H9 (cell line): ENCODE measurements at regions not wholly inside any gene's neighbourhood (a gene's known extent, or its start where the extent isn't known, plus 50 kb on each side); places are given as distances from the start of the nearest gene placed in this dataset.

ENCODE experiments used
- DNase-seq: peaks from one replicate; pipeline ENCODE4 v3.0.0-alpha.2; 2017
- H2AFZ ChIP-seq: one replicate; pipeline ENCODE4 v1.6.1; 2013; ENCODE audit warnings: mild to moderate bottlenecking, low read length, control low read depth, moderate library complexity
- H2AK5ac ChIP-seq: 2 replicates; pipeline ENCODE4 v1.6.1; 2013; ENCODE audit warnings: low read length, control low read depth, mixed read lengths; ENCODE audit not compliant: insufficient read length
- H2BK120ac ChIP-seq: one replicate; pipeline ENCODE4 v1.6.1; 2013; ENCODE audit warnings: low read depth, mild to moderate bottlenecking, low read length, control low read depth, inconsistent platforms; ENCODE audit not compliant: poor library complexity, severe bottlenecking
- H2BK12ac ChIP-seq: 2 replicates; pipeline ENCODE4 v1.6.1; 2013; ENCODE audit warnings: low read length, control low read depth, mixed read lengths, low read depth; ENCODE audit not compliant: insufficient read length
- H2BK15ac ChIP-seq: 2 replicates; pipeline ENCODE4 v1.6.1; 2013; ENCODE audit warnings: low read depth, low read length, control low read depth
- H2BK20ac ChIP-seq: one replicate; pipeline ENCODE4 v1.6.1; 2013; ENCODE audit warnings: low read depth, mild to moderate bottlenecking, low read length, control low read depth, inconsistent platforms; ENCODE audit not compliant: poor library complexity, severe bottlenecking
- H2BK5ac ChIP-seq: 2 replicates; pipeline ENCODE4 v1.6.1; 2013; ENCODE audit warnings: low read length, control low read depth, mixed read lengths; ENCODE audit not compliant: insufficient read length
- H3K14ac ChIP-seq: 2 replicates; pipeline ENCODE4 v1.6.1; 2013; ENCODE audit warnings: low read length, control low read depth; ENCODE audit not compliant: insufficient read depth
- H3K18ac ChIP-seq: 2 replicates; pipeline ENCODE4 v1.6.1; 2013; ENCODE audit warnings: low read depth, mild to moderate bottlenecking, mixed read lengths, low read length, control low read depth; ENCODE audit not compliant: insufficient read length
- H3K23ac ChIP-seq: 2 replicates; pipeline ENCODE4 v1.6.1; 2013; ENCODE audit warnings: low read length, control low read depth, mixed read lengths, low read depth; ENCODE audit not compliant: insufficient read length
- H3K23me2 ChIP-seq: 2 replicates; pipeline ENCODE4 v1.6.1; 2013; ENCODE audit warnings: low read depth, mild to moderate bottlenecking, mixed read lengths, low read length, control low read depth; ENCODE audit not compliant: insufficient read length, poor library complexity, severe bottlenecking
- H3K27ac ChIP-seq: 2 replicates; pipeline ENCODE4 v1.5.1; 2013; ENCODE audit warnings: low read length, control low read depth, mixed read lengths, low read depth; ENCODE audit not compliant: insufficient read length
- H3K27me3 ChIP-seq: 2 replicates; pipeline ENCODE4 v1.6.1; 2013; ENCODE audit warnings: low read length, control low read depth, inconsistent platforms; ENCODE audit not compliant: insufficient read depth
- H3K4ac ChIP-seq: 2 replicates; pipeline ENCODE4 v1.6.1; 2013; ENCODE audit warnings: low read depth, mild to moderate bottlenecking, control low read depth, inconsistent platforms, low read length, moderate library complexity
- H3K4me1 ChIP-seq: 2 replicates; pipeline ENCODE4 v1.6.1; 2013; ENCODE audit warnings: low read length, control low read depth, inconsistent platforms; ENCODE audit not compliant: insufficient read depth
- H3K4me2 ChIP-seq: 2 replicates; pipeline ENCODE4 v1.6.1; 2013; ENCODE audit warnings: low read length, control low read depth, mixed read lengths; ENCODE audit not compliant: insufficient read length, insufficient read depth
- H3K56ac ChIP-seq: 2 replicates; pipeline ENCODE4 v1.6.1; 2013; ENCODE audit warnings: low read depth, mild to moderate bottlenecking, mixed read lengths, low read length, control low read depth; ENCODE audit not compliant: insufficient read length
- H3K79me1 ChIP-seq: 2 replicates; pipeline ENCODE4 v1.6.1; 2013; ENCODE audit warnings: low read depth, mild to moderate bottlenecking, moderate library complexity, low read length, control low read depth, inconsistent platforms; ENCODE audit not compliant: insufficient read depth, poor library complexity, severe bottlenecking
- H3K79me2 ChIP-seq: 2 replicates; pipeline ENCODE4 v1.6.1; 2013; ENCODE audit warnings: low read length, control low read depth, inconsistent platforms; ENCODE audit not compliant: insufficient read depth
- H3K9ac ChIP-seq: 2 replicates; pipeline ENCODE4 v1.6.1; 2013; ENCODE audit warnings: low read length, control low read depth, mixed read lengths; ENCODE audit not compliant: insufficient read length; ENCODE audit errors: extremely low read depth
- H3K9me3 ChIP-seq: one replicate; pipeline ENCODE4 v1.6.1; 2013; ENCODE audit warnings: low read depth, low read length, inconsistent platforms; ENCODE audit not compliant: control insufficient read depth
- H3T11ph ChIP-seq: one replicate; pipeline ENCODE4 v1.6.1; 2013; ENCODE audit warnings: mild to moderate bottlenecking, low read length, control low read depth, inconsistent platforms
- H4K20me1 ChIP-seq: one replicate; pipeline ENCODE4 v1.6.1; 2013; ENCODE audit not compliant: control insufficient read depth, insufficient read length, insufficient read depth
- H4K5ac ChIP-seq: 2 replicates; pipeline ENCODE4 v1.6.1; 2013; ENCODE audit warnings: low read depth, mild to moderate bottlenecking, mixed read lengths, low read length, control low read depth; ENCODE audit not compliant: insufficient read length
- H4K8ac ChIP-seq: replicated peaks from 2 replicates; pipeline ENCODE4 v1.6.1; 2013; ENCODE audit warnings: low read length, control low read depth, mixed read lengths, low read depth; ENCODE audit not compliant: insufficient read length
- H4K91ac ChIP-seq: 2 replicates; pipeline ENCODE4 v1.6.1; 2013; ENCODE audit warnings: low read depth, mild to moderate bottlenecking, moderate library complexity, mixed read lengths, low read length, control low read depth; ENCODE audit not compliant: insufficient read length
- H3K27ac Mint-ChIP-seq, 3 experiments: 2 replicates in 2 of 3; 3 replicates in 1 of 3; pipeline ENCODE4 v1.8.0; 2020 to 2021; ENCODE audit warnings: mixed read lengths in 3 of 3, mild to moderate bottlenecking in 1 of 3, moderate library complexity in 1 of 3
- H3K27me3 Mint-ChIP-seq: 2 replicates; pipeline ENCODE4 v1.8.0; 2021; ENCODE audit warnings: low read depth, mild to moderate bottlenecking, moderate library complexity, mixed read lengths
- H3K36me3 Mint-ChIP-seq, 3 experiments: 2 replicates in 2 of 3; 3 replicates in 1 of 3; pipeline ENCODE4 v1.8.0; 2020 to 2021; ENCODE audit warnings: low read depth in 3 of 3, mixed read lengths in 3 of 3; ENCODE audit not compliant: insufficient read depth in 1 of 3
- H3K4me1 Mint-ChIP-seq, 2 experiments: 2 replicates each; pipeline ENCODE4 v1.8.0; 2020; ENCODE audit warnings: mixed read lengths in 2 of 2
- H3K4me3 Mint-ChIP-seq, 2 experiments: 2 replicates in 1 of 2; 3 replicates in 1 of 2; pipeline ENCODE4 v1.8.0; 2020 to 2021; ENCODE audit warnings: mild to moderate bottlenecking in 2 of 2, mixed read lengths in 2 of 2, moderate library complexity in 1 of 2
- H3K9me3 Mint-ChIP-seq, 2 experiments: 2 replicates in 1 of 2; 3 replicates in 1 of 2; pipeline ENCODE4 v1.8.0; 2020; ENCODE audit warnings: mild to moderate bottlenecking in 2 of 2, mixed read lengths in 2 of 2, moderate library complexity in 1 of 2
- WGBS: extraction: QIAGEN DNeasy Blood & Tissue Kit; methylation state at CpG from one replicate; pipeline ENCODE4 v1.1.7; 2013; ENCODE audit warnings: missing lambda C conversion rate, low lambda C conversion rate, mixed read lengths; ENCODE audit not compliant: insufficient read length; ENCODE audit errors: extremely low coverage; 5-methylcytosine and 5-hydroxymethylcytosine counted together
- TF ChIP-seq, protein P1 (sequence below): fragments of 200-600 bp; sonication (generic); conservative IDR thresholded peaks from 3 replicates; pipeline ENCODE4 v1.8.0; 2021; ENCODE audit warnings: antibody characterized with exemption, mild to moderate bottlenecking

DNA sequence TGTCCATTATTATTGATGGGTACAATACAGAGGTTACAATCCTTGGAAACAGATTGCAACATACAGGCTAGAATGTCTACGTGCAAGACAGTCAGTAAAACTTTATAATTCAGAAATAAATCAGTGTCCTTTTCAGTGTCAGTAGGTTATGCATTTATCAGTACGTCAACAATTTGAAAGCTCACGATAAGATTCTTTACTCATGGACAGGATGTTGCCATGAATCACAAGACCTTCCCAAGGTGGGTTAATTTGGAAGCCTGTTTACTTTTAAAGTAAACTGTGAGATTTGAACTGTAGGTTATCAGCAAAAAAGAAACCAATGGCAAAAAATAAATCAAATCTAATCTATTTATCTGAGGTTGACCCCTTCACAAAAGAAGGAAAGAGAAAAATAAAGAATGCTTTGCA, 243.9 kb upstream of the AGTR1 start:
- Histone ChIP-seq H3K27ac (no peak overlapping the region), H4K8ac (no peak overlapping the region), H3K4ac (no peak overlapping the region), H4K20me1 (no peaks in the 10 kb centered on the region), H3K27me3 (no peaks in the 10 kb centered on the region), H2AK5ac (no peak overlapping the region), H2BK15ac (no peak overlapping the region), H3K9me3 (peaks cover 2% of the 10 kb centered on the region), H3K9ac (no peak overlapping the region), H4K5ac (no peak overlapping the region), H3K14ac (no peak overlapping the region), H3K4me1 (no peaks in the 10 kb centered on the region), H3K23ac (no peak overlapping the region), H3K23me2 (no peaks in the 10 kb centered on the region), H2BK120ac (no peak overlapping the region), H2BK12ac (no peak overlapping the region), H3K18ac (no peak overlapping the region), H3K79me2 (no peaks in the 10 kb centered on the region), H4K91ac (no peak overlapping the region), H3K56ac (no peak overlapping the region), H3K79me1 (no peaks in the 10 kb centered on the region), H2BK20ac (no peak overlapping the region), H3T11ph (no peak overlapping the region), H2BK5ac (no peak overlapping the region), H3K4me2 (no peak overlapping the region), H2AFZ (no peak overlapping the region)
- no peak for DNase-seq
- TF ChIP-seq, protein P1, sequence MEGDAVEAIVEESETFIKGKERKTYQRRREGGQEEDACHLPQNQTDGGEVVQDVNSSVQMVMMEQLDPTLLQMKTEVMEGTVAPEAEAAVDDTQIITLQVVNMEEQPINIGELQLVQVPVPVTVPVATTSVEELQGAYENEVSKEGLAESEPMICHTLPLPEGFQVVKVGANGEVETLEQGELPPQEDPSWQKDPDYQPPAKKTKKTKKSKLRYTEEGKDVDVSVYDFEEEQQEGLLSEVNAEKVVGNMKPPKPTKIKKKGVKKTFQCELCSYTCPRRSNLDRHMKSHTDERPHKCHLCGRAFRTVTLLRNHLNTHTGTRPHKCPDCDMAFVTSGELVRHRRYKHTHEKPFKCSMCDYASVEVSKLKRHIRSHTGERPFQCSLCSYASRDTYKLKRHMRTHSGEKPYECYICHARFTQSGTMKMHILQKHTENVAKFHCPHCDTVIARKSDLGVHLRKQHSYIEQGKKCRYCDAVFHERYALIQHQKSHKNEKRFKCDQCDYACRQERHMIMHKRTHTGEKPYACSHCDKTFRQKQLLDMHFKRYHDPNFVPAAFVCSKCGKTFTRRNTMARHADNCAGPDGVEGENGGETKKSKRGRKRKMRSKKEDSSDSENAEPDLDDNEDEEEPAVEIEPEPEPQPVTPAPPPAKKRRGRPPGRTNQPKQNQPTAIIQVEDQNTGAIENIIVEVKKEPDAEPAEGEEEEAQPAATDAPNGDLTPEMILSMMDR, result no peak
- Mint-ChIP-seq H3K9me3 (peaks cover 2 to 3% of the 10 kb centered on the region in 2 experiments; a peak in 4 of 5 replicates), H3K4me1 (peaks cover 0 to 4% of the 10 kb centered on the region in 2 experiments; a peak in 1 of 4 replicates), H3K4me3 (no peak overlapping the region), H3K36me3 (peaks cover 0 to 2% (median 2%) of the 10 kb centered on the region in 3 experiments; a peak in 4 of 7 replicates), H3K27ac (no peak overlapping the region), H3K27me3 (no peaks in the 10 kb centered on the region)
- WGBS, result no CpG with 5 or more reads among the region's 3 CpGs
